GM20000 (cell line): ENCODE measurements at regions not wholly inside any gene's neighbourhood (a gene's known extent, or its start where the extent isn't known, plus 50 kb on each side); places are given as distances from the start of the nearest gene placed in this dataset.

Source experiments
- DNase-seq: peaks from one replicate; pipeline ENCODE4 v3.0.0; 2012; ENCODE audit warnings: low spot score
- TF ChIP-seq, protein P1 (sequence below): IDR thresholded peaks from 2 replicates; pipeline ENCODE4 v1.5.1; 2012; ENCODE audit warnings: mild to moderate bottlenecking, control low read depth; ENCODE audit errors: extremely low read depth, missing control alignments

- TF ChIP-seq, protein P1, sequence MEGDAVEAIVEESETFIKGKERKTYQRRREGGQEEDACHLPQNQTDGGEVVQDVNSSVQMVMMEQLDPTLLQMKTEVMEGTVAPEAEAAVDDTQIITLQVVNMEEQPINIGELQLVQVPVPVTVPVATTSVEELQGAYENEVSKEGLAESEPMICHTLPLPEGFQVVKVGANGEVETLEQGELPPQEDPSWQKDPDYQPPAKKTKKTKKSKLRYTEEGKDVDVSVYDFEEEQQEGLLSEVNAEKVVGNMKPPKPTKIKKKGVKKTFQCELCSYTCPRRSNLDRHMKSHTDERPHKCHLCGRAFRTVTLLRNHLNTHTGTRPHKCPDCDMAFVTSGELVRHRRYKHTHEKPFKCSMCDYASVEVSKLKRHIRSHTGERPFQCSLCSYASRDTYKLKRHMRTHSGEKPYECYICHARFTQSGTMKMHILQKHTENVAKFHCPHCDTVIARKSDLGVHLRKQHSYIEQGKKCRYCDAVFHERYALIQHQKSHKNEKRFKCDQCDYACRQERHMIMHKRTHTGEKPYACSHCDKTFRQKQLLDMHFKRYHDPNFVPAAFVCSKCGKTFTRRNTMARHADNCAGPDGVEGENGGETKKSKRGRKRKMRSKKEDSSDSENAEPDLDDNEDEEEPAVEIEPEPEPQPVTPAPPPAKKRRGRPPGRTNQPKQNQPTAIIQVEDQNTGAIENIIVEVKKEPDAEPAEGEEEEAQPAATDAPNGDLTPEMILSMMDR, result no peak
- DNase-seq, result no peak
Measured at GRCh38 chr1:220997791-220998190, 118.5 kb downstream of the HLX start.

DNA sequence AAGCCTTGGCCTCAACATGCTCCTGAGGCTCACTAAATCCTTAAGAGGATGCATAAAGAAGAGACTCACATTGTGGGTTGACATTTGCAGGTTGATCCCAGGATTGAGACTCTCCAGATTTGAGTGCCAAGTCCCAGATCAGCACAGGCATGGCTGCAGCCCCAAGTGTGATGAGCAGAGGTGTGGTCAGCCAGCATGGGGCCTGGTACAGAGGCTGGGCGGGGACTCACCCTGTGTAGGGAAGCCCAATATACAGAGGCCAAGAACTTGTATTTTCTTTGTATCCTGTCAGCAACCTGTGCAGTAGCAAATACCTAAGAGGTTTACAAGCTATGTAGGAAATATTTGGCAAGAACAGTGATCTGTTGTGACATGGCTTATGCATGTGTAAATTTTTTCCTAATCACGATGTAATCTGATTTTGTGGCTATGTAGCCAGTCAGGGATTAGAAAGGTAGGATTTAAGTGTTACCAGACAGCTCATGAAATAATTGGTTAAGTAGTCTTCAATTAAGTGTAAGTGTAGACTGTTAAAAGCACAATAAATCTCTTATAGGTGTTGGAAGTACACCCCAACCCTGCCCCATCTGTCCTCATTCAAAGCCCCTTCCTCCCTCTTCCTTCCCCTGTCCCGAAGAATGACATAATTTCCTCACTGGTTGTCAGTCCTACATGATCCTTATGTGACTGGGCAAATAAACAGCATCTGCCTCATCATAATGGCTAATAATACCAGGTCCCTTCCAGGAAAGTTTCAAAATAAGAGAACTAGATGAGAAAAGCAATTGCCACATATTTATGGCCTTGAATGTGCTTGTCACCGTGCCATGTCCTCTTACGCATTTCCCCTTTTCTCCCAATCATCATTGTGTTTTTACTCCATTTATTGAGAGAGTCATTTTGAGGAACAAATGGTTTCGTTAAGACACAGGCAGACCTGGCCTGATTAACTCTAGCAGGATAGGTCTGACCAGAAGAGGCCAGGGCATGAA, 120.9 kb downstream of the HLX start:
- DNase-seq, result no peak
- TF ChIP-seq, protein P1, result no peak

DNA sequence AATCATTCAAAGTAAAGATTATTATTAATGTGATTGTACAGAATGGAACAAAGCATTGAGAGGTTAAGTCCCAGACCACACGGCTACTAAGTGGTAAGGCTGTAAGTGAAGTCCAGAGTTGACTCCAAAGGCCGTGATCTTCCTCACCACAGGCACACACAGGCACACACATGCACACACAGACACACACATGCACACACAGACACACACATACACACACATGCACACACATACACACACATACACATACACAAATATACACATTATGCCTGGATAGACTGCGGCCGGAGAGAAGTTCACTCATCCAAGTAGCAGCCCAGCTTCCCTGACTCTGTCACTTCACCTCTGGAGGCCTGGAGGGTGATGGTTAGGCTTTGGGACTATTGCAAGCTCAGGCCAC, 121.9 kb downstream of the HLX start:
- TF ChIP-seq, protein P1, result no peak
- no peak for DNase-seq

DNA sequence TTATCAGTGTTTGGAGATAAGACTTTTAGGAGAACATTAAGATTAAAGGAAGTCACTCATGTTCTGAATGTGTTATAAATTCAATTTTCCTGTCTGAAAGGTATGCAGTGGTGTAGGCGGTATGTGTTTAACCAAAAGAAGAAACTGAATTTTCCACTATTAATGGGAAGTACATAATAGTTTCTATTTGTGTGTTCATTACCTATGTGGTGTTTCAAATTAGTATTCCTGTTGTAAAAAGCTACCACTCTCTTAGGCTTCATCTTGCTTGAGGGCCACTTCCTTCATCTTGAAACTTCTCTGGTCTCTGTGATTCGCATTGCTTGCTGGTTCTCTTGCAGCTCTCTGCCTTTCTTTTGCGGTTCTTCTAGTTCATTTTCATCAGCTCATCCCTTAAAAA, 123.4 kb downstream of the HLX start:
- no peak for DNase-seq
- TF ChIP-seq, protein P1, result no peak

- DNase-seq, result no peak
- TF ChIP-seq, protein P1, result no peak
Measured at GRCh38 chr1:221011145-221011544, 131.9 kb downstream of the HLX start.

- TF ChIP-seq, protein P1, result no peak
- no peak for DNase-seq
Measured at GRCh38 chr1:221012120-221012519, 132.9 kb downstream of the HLX start.
